ENCODE measurements at regions not wholly inside any gene's neighbourhood (a gene's known extent, or its start where the extent isn't known, plus 50 kb on each side); places are given as distances from the start of the nearest gene placed in this dataset.

- no peak for TF ChIP-seq POLR2AphosphoS5 (IDR thresholded peaks at IDR 0.05; ENCODE audit: low read depth)
- TF ChIP-seq CTCF (IDR thresholded peaks at IDR 0.05; ENCODE audit: insufficient read depth, low read length): no peak
- no peak for TF ChIP-seq REST (IDR thresholded peaks at IDR 0.05; ENCODE audit: insufficient replicate concordance, low read depth)
- no peak for TF ChIP-seq GABPA (IDR thresholded peaks at IDR 0.05; ENCODE audit: low read depth)
These were observed 754.7 kb downstream of the BCL11A start for GRCh38 chr2:59798687-59799232.

Data from HL-60 (cell line).